ENCODE measurements at regions not wholly inside any gene's neighbourhood (a gene's known extent, or its start where the extent isn't known, plus 50 kb on each side); places are given as distances from the start of the nearest gene placed in this dataset.

DNA sequence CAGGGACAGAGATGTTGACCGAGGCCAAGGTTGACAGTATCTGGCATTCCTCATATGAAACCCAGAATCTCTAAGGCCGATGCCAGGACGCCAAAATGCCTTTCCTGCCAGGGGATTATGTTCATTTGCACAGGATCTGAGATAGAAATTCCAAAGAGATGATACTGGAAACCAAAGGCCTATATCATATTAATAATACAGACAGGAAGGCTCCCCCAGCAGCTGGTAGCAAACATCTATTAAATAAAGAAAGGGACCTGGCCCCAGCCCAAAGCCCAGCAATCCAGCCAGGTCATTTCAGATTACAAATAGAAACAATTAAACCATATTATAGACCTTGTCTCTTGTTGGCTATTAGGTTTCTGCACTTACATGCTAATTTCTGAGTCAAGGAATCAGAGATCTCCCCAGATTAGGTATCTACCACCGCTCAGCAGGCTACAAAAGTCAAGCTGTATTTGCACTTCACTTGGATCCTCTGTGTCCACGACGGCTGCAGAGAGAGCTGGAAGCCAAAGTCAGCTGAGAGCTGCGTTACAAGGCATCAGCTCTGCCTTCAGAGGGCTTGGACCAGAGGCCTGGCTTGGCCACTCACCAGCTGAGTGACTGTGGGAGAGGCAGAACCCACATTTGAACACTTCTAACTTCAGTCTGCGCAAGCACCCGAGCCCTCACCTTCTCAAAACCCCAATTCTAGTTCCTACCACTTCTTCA, 269.3 kb upstream of the SIX2 start:
- Histone ChIP-seq H3K4me3 (ENCODE audit: low read depth in 1 of 5, low read length in 5 of 5) (no peak overlapping the region), H3K27ac (ENCODE audit: low read depth, low read length) (no peak overlapping the region), H3K9me3 (ENCODE audit: control insufficient read depth in 5 of 5, low read length in 5 of 5) (no peaks in the 10 kb centered on the region), H3K4me1 (ENCODE audit: control insufficient read depth in 5 of 5, insufficient read depth in 5 of 5, low read length in 5 of 5) (no peaks in the 10 kb centered on the region), H3K36me3 (ENCODE audit: control insufficient read depth in 5 of 5, insufficient read depth in 5 of 5, low read length in 5 of 5) (no peaks in the 10 kb centered on the region), H3K27me3 (ENCODE audit: control insufficient read depth in 5 of 5, insufficient read depth in 4 of 5, low read length in 5 of 5) (peaks cover 0 to 3% (median 0%) of the 10 kb centered on the region in 5 donors), H3K9ac (ENCODE audit: low read length in 5 of 5) (no peak overlapping the region)

DNA sequence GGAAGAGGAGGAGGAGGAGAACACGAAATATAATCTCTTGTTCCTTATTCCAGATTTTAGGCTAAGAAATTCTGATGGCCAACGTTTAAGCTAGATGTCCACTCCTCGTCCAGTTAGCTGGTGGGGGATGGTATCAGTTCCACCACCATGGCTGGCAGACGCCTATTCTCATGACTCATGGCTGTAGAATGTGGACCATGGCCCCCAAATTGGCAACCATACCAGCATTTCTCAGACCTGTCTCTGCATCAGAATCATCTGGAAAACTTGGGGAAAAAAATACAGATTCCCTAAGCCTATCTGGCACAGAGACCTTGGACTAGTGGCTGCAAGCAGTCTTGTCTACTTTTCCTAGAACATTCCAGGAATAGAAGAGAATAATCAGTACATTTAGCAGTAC, 267.7 kb upstream of the SIX2 start:
- Histone ChIP-seq H3K4me3 (ENCODE audit: low read depth in 1 of 5, low read length in 5 of 5) (no peak overlapping the region), H3K27ac (ENCODE audit: low read depth, low read length) (no peak overlapping the region), H3K9ac (ENCODE audit: low read length in 5 of 5) (no peak overlapping the region)

DNA sequence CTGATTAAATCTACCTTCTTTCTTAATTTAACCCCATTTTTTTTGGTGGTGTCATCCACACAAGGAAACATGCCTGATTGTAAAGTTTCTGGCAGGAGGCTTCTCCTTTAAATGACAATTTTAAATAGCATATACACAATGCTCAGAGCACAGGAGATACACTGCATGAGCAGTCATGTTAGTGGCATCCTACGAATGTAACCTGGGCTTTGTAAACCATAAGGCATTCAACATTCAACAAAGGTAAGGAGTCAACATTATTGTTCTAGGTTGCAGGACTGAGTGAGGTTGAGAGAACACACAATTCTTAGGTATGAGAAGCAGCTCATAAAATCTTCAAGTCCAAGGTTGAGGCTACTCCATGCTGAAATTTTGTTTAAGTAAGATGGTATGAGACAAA, 266.6 kb upstream of the SIX2 start:
- peaks cover 0 to 3% (median 0%) of the 10 kb centered on the region in 5 donors for H3K27me3 ChIP-seq (ENCODE audit: control insufficient read depth in 5 of 5, insufficient read depth in 4 of 5, low read length in 5 of 5)
- H3K9ac ChIP-seq (ENCODE audit: low read length in 5 of 5) = no peak overlapping the region
- H3K4me1 ChIP-seq (ENCODE audit: control insufficient read depth in 5 of 5, insufficient read depth in 5 of 5, low read length in 5 of 5) = no peaks in the 10 kb centered on the region
- no peaks in the 10 kb centered on the region for H3K36me3 ChIP-seq (ENCODE audit: control insufficient read depth in 5 of 5, insufficient read depth in 5 of 5, low read length in 5 of 5)
- H3K9me3 ChIP-seq (ENCODE audit: control insufficient read depth in 5 of 5, low read length in 5 of 5) = no peaks in the 10 kb centered on the region
- H3K4me3 ChIP-seq (ENCODE audit: low read depth in 1 of 5, low read length in 5 of 5) = no peak overlapping the region
- no peak overlapping the region for H3K27ac ChIP-seq (ENCODE audit: low read depth, low read length)

More for the DNA sequence above, 267.7 kb upstream of the SIX2 start:
- peaks cover 0 to 3% (median 0%) of the 10 kb centered on the region in 5 donors for H3K27me3 ChIP-seq (ENCODE audit: control insufficient read depth in 5 of 5, insufficient read depth in 4 of 5, low read length in 5 of 5)
- H3K9me3 ChIP-seq (ENCODE audit: control insufficient read depth in 5 of 5, low read length in 5 of 5) = no peaks in the 10 kb centered on the region
- no peaks in the 10 kb centered on the region for H3K36me3 ChIP-seq (ENCODE audit: control insufficient read depth in 5 of 5, insufficient read depth in 5 of 5, low read length in 5 of 5)
- H3K4me1 ChIP-seq (ENCODE audit: control insufficient read depth in 5 of 5, insufficient read depth in 5 of 5, low read length in 5 of 5) = no peaks in the 10 kb centered on the region

DNA sequence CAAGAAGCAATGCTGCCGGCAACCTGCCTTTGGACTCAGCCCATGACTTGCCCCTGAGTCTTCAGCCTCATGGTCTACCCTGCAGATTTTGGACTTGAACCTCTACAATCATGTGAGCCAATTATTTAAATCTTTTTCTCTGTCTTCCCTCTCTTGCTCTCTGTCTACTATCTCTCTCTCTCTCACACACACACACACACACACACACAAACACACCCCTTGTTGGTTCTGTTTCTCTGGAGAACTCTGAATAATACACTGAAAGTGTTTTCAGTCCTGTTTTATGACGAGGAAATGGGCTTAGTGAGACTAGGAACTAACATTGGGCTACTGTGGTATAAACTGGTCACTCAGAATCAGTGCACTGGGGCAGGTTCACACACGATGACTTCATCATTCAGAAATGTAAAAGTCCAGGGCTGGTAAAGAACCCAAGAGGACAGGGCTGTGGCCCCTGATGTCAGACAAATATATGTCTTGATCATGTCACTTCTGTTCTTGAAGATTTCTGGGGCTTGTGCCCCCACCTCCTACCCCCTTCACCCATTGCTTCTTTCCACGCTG, 266.1 kb upstream of the SIX2 start:
- Histone ChIP-seq H3K27me3 (ENCODE audit: control insufficient read depth in 5 of 5, insufficient read depth in 4 of 5, low read length in 5 of 5) (peaks cover 0 to 2% (median 0%) of the 10 kb centered on the region in 5 donors), H3K4me1 (ENCODE audit: control insufficient read depth in 5 of 5, insufficient read depth in 5 of 5, low read length in 5 of 5) (no peaks in the 10 kb centered on the region), H3K9ac (ENCODE audit: low read length in 5 of 5) (no peak overlapping the region), H3K27ac (ENCODE audit: low read depth, low read length) (no peak overlapping the region), H3K9me3 (ENCODE audit: control insufficient read depth in 5 of 5, low read length in 5 of 5) (no peaks in the 10 kb centered on the region), H3K4me3 (ENCODE audit: low read depth in 1 of 5, low read length in 5 of 5) (no peak overlapping the region), H3K36me3 (ENCODE audit: control insufficient read depth in 5 of 5, insufficient read depth in 5 of 5, low read length in 5 of 5) (no peaks in the 10 kb centered on the region)

DNA sequence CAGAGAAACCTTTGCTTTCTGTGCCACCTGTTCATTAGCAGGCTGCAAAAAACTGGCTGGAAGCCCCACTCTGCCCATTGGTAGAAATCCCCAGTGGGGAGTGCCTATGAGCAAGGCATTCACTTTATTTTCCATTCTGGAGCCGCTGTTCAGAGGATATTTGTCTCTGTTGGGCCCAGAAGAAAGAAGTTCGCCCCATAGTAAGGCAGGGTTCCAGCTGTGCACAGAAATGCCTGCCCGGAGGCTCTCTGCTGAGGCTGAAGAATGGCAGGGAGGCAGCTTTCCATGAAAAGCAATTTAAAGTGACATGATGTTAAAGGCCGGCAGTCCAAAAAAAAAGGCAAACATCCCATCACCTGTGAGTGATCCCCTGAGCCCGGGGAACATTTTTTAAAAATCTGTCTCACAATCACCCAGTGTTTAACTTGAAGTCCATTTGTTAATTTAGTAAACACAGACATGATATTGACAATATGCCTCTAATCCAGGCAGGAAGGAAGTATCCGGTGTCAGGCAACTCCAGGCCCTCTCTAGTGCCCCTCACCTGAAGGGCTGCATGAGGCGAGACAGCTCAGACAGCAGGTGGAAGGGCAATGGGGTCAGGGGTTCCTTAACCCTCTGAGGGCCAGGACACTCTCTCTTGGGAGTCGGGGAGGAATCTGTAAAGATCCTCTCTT, 265.1 kb upstream of the SIX2 start:
- H3K36me3 ChIP-seq (ENCODE audit: control insufficient read depth in 5 of 5, insufficient read depth in 5 of 5, low read length in 5 of 5) = no peaks in the 10 kb centered on the region
- H3K27ac ChIP-seq (ENCODE audit: low read depth, low read length) = no peak overlapping the region

DNA sequence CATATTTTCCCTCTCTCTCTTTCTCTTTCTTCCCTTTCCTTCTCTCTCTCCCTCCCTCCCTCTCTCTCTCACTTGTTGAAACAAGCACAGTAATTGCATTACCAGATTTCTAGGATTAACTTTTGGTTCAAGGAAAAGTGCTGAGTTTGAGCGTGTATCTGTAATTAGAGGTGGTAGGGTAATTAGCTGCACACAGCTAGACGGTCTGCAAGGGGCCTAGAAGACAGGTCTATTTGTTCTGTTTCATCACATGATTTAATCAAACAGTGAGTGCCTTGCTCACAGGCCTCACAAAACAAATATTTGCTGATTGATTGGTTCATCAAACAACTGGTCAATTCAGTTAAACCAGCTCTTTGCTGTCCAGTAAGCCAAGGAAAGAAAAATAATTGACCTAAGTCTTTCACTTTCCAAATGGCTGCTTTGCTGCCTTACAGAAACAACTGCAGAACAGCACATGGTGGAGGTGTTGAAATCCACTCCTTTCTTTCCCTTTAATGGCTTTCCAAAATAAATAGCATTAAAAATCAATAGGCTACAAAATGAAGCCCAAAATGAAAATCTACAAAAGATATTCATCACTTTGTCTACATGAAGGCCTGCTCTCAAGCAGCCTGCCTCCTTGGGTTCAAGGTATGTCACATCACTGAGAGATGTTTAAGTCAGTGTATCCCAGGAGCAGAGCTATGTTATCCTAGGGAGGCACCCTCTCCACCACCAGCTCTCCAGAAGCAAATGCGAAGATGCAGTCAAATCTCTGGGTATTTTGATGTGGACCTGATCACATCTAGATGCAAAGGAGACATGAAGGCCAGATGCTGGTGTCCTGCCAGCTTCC, 264.4 kb upstream of the SIX2 start:
- Histone ChIP-seq H3K4me1 (ENCODE audit: control insufficient read depth in 5 of 5, insufficient read depth in 5 of 5, low read length in 5 of 5) (no peaks in the 10 kb centered on the region), H3K36me3 (ENCODE audit: control insufficient read depth in 5 of 5, insufficient read depth in 5 of 5, low read length in 5 of 5) (no peaks in the 10 kb centered on the region), H3K9ac (ENCODE audit: low read length in 5 of 5) (no peak overlapping the region), H3K9me3 (ENCODE audit: control insufficient read depth in 5 of 5, low read length in 5 of 5) (no peaks in the 10 kb centered on the region), H3K27me3 (ENCODE audit: control insufficient read depth in 5 of 5, insufficient read depth in 4 of 5, low read length in 5 of 5) (peaks cover 0 to under 1% (median 0%) of the 10 kb centered on the region in 5 donors), H3K4me3 (ENCODE audit: low read depth in 1 of 5, low read length in 5 of 5) (no peak overlapping the region), H3K27ac (ENCODE audit: low read depth, low read length) (no peak overlapping the region)

More for the DNA sequence above, 265.1 kb upstream of the SIX2 start:
- Histone ChIP-seq H3K4me3 (ENCODE audit: low read depth in 1 of 5, low read length in 5 of 5) (no peak overlapping the region), H3K4me1 (ENCODE audit: control insufficient read depth in 5 of 5, insufficient read depth in 5 of 5, low read length in 5 of 5) (no peaks in the 10 kb centered on the region), H3K9ac (ENCODE audit: low read length in 5 of 5) (no peak overlapping the region), H3K9me3 (ENCODE audit: control insufficient read depth in 5 of 5, low read length in 5 of 5) (no peaks in the 10 kb centered on the region), H3K27me3 (ENCODE audit: control insufficient read depth in 5 of 5, insufficient read depth in 4 of 5, low read length in 5 of 5) (no peaks in the 10 kb centered on the region)

DNA sequence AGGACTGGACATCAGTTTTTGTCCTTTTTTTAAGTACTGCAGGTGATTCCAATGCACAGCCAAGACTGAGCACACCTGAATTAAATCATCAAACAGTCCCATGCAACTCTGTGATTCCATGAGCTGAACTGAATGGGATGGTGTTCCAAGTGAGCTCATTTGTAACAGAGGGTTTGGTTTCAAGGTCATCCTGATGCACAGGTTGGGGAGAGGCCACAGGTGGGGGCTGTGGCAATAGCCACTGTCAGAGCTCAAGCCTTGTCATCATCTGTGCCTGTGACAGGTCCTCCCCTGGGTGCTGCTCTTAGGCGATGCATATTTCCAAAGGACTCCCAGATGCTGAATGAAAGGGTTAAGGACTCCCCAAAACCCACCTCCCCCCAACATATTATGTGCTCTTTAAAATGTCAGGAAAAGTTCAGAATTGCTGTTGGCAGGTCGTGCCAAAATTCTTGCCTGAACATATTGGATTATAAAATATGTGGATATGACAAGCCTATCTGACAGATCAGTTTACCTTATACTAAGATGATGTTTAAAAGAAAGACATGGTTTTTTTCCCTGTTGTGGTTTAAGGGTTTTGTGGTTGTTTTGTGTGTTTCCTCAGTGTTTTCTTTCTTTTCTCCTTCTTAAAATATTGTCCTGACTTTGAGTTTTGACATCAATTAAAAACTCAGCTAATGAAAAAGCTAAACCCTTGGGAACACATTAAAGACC, 263.5 kb upstream of the SIX2 start:
- H3K36me3 ChIP-seq (ENCODE audit: control insufficient read depth in 5 of 5, insufficient read depth in 5 of 5, low read length in 5 of 5) = no peaks in the 10 kb centered on the region
- H3K4me3 ChIP-seq (ENCODE audit: low read depth in 1 of 5, low read length in 5 of 5) = no peak overlapping the region
- no peak overlapping the region for H3K27ac ChIP-seq (ENCODE audit: low read depth, low read length)
- H3K4me1 ChIP-seq (ENCODE audit: control insufficient read depth in 5 of 5, insufficient read depth in 5 of 5, low read length in 5 of 5) = no peaks in the 10 kb centered on the region
- no peaks in the 10 kb centered on the region for H3K9me3 ChIP-seq (ENCODE audit: control insufficient read depth in 5 of 5, low read length in 5 of 5)
- H3K27me3 ChIP-seq (ENCODE audit: control insufficient read depth in 5 of 5, insufficient read depth in 4 of 5, low read length in 5 of 5) = peaks cover 0 to 3% (median 0%) of the 10 kb centered on the region in 5 donors
- H3K9ac ChIP-seq (ENCODE audit: low read length in 5 of 5) = no peak overlapping the region

DNA sequence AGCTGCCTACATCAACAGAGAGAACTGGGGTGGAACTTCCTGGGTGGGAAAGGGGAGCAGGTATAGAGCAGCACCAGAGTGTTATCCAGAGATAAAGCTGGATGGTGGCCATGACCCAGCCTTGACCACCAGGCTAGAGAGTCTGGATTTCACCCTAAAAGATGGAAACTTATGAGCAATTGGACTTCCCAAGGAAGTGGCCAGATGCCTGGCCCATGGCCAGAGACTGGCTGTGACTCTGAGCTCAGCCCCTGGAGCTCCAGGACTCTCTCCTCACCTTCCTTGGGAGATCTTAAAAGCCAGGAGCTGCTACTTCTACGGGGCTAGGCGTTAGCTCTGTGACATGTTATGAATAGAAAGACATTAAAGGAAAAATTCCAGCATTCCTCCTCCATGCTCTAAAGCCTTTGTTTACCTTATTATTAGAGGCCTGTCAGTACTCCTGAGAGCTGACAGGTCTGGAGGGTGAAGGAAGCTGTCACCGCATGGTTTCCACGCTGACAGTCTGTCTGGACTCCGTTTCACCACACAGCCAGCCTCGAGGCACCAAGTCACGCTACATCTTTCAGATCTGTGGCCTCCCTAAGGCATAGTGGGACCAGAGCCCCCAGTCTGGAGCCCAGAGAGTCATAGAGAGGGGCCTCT, 260.0 kb upstream of the SIX2 start:
- Histone ChIP-seq H3K36me3 (ENCODE audit: control insufficient read depth in 5 of 5, insufficient read depth in 5 of 5, low read length in 5 of 5) (no peaks in the 10 kb centered on the region), H3K4me1 (ENCODE audit: control insufficient read depth in 5 of 5, insufficient read depth in 5 of 5, low read length in 5 of 5) (no peaks in the 10 kb centered on the region), H3K9ac (ENCODE audit: low read length in 5 of 5) (no peak overlapping the region), H3K4me3 (ENCODE audit: low read depth in 1 of 5, low read length in 5 of 5) (no peak overlapping the region), H3K9me3 (ENCODE audit: control insufficient read depth in 5 of 5, low read length in 5 of 5) (no peaks in the 10 kb centered on the region), H3K27me3 (ENCODE audit: control insufficient read depth in 5 of 5, insufficient read depth in 4 of 5, low read length in 5 of 5) (peaks cover 0 to 3% (median 0%) of the 10 kb centered on the region in 5 donors), H3K27ac (ENCODE audit: low read depth, low read length) (no peak overlapping the region)

DNA sequence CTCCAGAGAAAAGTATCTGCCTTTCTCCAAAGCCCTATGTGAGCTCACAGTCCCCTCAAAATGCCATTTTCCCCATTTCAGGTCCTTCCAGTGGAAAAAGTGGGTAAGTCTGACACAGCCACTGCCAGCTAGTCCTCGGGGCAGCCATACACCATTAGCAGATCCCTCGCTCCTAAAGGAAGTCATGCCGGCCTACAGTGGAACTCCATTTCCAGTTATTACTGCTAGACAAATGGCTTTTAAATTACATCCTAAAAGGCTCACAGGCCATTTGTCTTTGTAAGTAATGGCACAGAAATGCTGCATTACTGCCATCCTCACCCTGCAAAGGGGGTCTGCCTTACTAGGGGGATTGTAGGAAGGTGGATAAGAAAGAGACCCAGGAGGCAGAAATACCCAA, 259.4 kb upstream of the SIX2 start:
- H3K4me3 ChIP-seq (ENCODE audit: low read depth in 1 of 5, low read length in 5 of 5) = no peak overlapping the region
- H3K9me3 ChIP-seq (ENCODE audit: control insufficient read depth in 5 of 5, low read length in 5 of 5) = no peaks in the 10 kb centered on the region
- H3K9ac ChIP-seq (ENCODE audit: low read length in 5 of 5) = no peak overlapping the region
- peaks cover 0 to 8% (median 0%) of the 10 kb centered on the region in 5 donors for H3K27me3 ChIP-seq (ENCODE audit: control insufficient read depth in 5 of 5, insufficient read depth in 4 of 5, low read length in 5 of 5)
- no peaks in the 10 kb centered on the region for H3K4me1 ChIP-seq (ENCODE audit: control insufficient read depth in 5 of 5, insufficient read depth in 5 of 5, low read length in 5 of 5)
- no peak overlapping the region for H3K27ac ChIP-seq (ENCODE audit: low read depth, low read length)
- H3K36me3 ChIP-seq (ENCODE audit: control insufficient read depth in 5 of 5, insufficient read depth in 5 of 5, low read length in 5 of 5) = no peaks in the 10 kb centered on the region
